Activated T-cell treated with anti-CD3 and anti-CD28 coated beads for 24 hours (primary cell): ENCODE measurements at regions not wholly inside any gene's neighbourhood (a gene's known extent, or its start where the extent isn't known, plus 50 kb on each side); places are given as distances from the start of the nearest gene placed in this dataset.
"Not testable (repeated sequence)": the region's sequence is repeated elsewhere in the genome, so short reads cannot be mapped to it uniquely, and the experiment has no call there.

ENCODE experiments used
- DNase-seq: peaks from one replicate; pipeline ENCODE4 v3.0.0-alpha.2; 2020; ENCODE audit warnings: low read depth

- no peak for DNase-seq
Observed at GRCh38 chr6:169927711-169928110, 176.3 kb downstream of the ERMARD start.

- DNase-seq, result no peak
Observed at GRCh38 chr6:169926617-169927417, 175.4 kb downstream of the ERMARD start.

- no peak for DNase-seq
Observed at GRCh38 chr6:169923468-169924464, 172.3 kb downstream of the ERMARD start.

GRCh38 chr6:169921853-169922824, 170.7 kb downstream of the ERMARD start:
- DNase-seq, result peak; percentile 2

- no peak for DNase-seq
Observed at GRCh38 chr6:169921217-169921616, 169.8 kb downstream of the ERMARD start.

- DNase-seq, result no peak
Observed at GRCh38 chr6:169920359-169921020, 169.1 kb downstream of the ERMARD start.

GRCh38 chr6:169918954-169919549, 167.6 kb downstream of the ERMARD start:
- DNase-seq, result no peak

GRCh38 chr6:169918239-169918953, 167.0 kb downstream of the ERMARD start:
- DNase-seq, result no peak

GRCh38 chr6:169917153-169917552, 165.7 kb downstream of the ERMARD start:
- DNase-seq, result no peak

GRCh38 chr6:169915769-169916550, 164.5 kb downstream of the ERMARD start:
- no peak for DNase-seq

GRCh38 chr6:169913745-169914144, 162.3 kb downstream of the ERMARD start:
- DNase-seq, result not testable (repeated sequence)

- DNase-seq, result no peak
Observed at GRCh38 chr6:169913096-169913638, 161.7 kb downstream of the ERMARD start.

GRCh38 chr6:169912266-169913095, 161.1 kb downstream of the ERMARD start:
- DNase-seq, result no peak

- no peak for DNase-seq
Observed at GRCh38 chr6:169911264-169912263, 160.1 kb downstream of the ERMARD start.

- no peak for DNase-seq
Observed at GRCh38 chr6:169909113-169909512, 157.7 kb downstream of the ERMARD start.

- no peak for DNase-seq
Observed at GRCh38 chr6:169908403-169908933, 157.0 kb downstream of the ERMARD start.
